Endothelial cell of umbilical vein (primary cell): ENCODE measurements at regions not wholly inside any gene's neighbourhood (a gene's known extent, or its start where the extent isn't known, plus 50 kb on each side); places are given as distances from the start of the nearest gene placed in this dataset.

Experiments used
- BruUV-seq: library from RNA; stranded (reverse); fragments of 400-500 nt; replicated peaks from 2 replicates; lab custom pipeline; 2021; lab: Mats Ljungman, UMichigan
- CTCF ChIA-PET: fragments of 300-600, 350-600 bp; sonication (Branson Sonifier 250); formaldehyde crosslinking; loops from one replicate; lab custom pipeline; 2021; ENCODE audit warnings: antibody characterized with exemption, inconsistent platforms; lab: Charles Lee
- POLR2A ChIA-PET: fragments of 300-600, 350-600 bp; sonication (Branson Sonifier 250); formaldehyde crosslinking; loops from one replicate; lab custom pipeline; 2021; ENCODE audit warnings: antibody characterized with exemption, inconsistent platforms; lab: Charles Lee
- DNase-seq: peaks from one replicate; pipeline ENCODE4 v3.0.0-alpha.2; 2011; ENCODE audit warnings: low read depth, low spot score
- FAIRE-seq: peaks from 2 replicates; lab custom pipeline; 2011; peaks lifted over from hg19 to GRCh38; lab: Jason Lieb, UNC
- H2AFZ ChIP-seq: 2 replicates; pipeline ENCODE4 v1.6.0; 2012; ENCODE audit warnings: low read depth, low read length, control low read depth, inconsistent platforms
- H3K27ac ChIP-seq: 2 replicates; pipeline ENCODE4 v1.5.1; 2011; ENCODE audit warnings: low read depth, mild to moderate bottlenecking, control low read depth, low read length, moderate library complexity; ENCODE audit not compliant: insufficient read depth
- H3K27me3 ChIP-seq, 2 experiments: 2 replicates each; pipeline versions ENCODE4 v1.6.0 to v1.6.1; 2011; ENCODE audit warnings: low read length in 2 of 2, mixed read lengths in 1 of 2; ENCODE audit not compliant: control insufficient read depth in 2 of 2, insufficient read depth in 2 of 2
- H3K36me3 ChIP-seq, 2 experiments: 2 replicates in 1 of 2; 3 replicates in 1 of 2; pipeline ENCODE4 v1.5.1; 2011; ENCODE audit warnings: low read length in 2 of 2, mild to moderate bottlenecking in 1 of 2, moderate library complexity in 1 of 2; ENCODE audit not compliant: control insufficient read depth in 2 of 2, insufficient read depth in 2 of 2; ENCODE audit errors: extremely low read depth in 1 of 2
- H3K4me1 ChIP-seq: 3 replicates; pipeline ENCODE4 v1.5.1; 2011; ENCODE audit warnings: mild to moderate bottlenecking, low read length; ENCODE audit not compliant: control insufficient read depth, insufficient read depth; ENCODE audit errors: extremely low read depth
- H3K4me2 ChIP-seq: 2 replicates; pipeline ENCODE4 v1.6.1; 2011; ENCODE audit warnings: low read length, control low read depth, mixed read lengths; ENCODE audit not compliant: insufficient read depth
- H3K4me3 ChIP-seq, 3 experiments: fragments of 200-600 bp in 1 of 3; sonication (generic), shearing (Covaris generic) in 1 of 3; replicated peaks in 1 of 3; 2 replicates each; pipeline ENCODE4 v1.5.1; 2011 to 2016; ENCODE audit warnings: control low read depth in 3 of 3, low read length in 3 of 3, mild to moderate bottlenecking in 2 of 3, inconsistent platforms in 1 of 3, low read depth in 1 of 3, moderate library complexity in 1 of 3; ENCODE audit not compliant: insufficient read depth in 1 of 3
- H3K79me2 ChIP-seq: 2 replicates; pipeline ENCODE4 v1.6.0; 2012; ENCODE audit warnings: low read length, inconsistent platforms; ENCODE audit not compliant: control insufficient read depth, insufficient read depth
- H3K9ac ChIP-seq: replicated peaks from 2 replicates; pipeline ENCODE3; 2011; ENCODE audit warnings: low read length, control low read depth; ENCODE audit not compliant: insufficient read depth; ENCODE audit errors: extremely low read depth
- H3K9me1 ChIP-seq: replicated peaks from 3 replicates; pipeline ENCODE4 v1.6.0; 2011; ENCODE audit warnings: mild to moderate bottlenecking, low read length; ENCODE audit not compliant: control insufficient read depth, insufficient read depth; ENCODE audit errors: extremely low read depth
- H3K9me3 ChIP-seq: replicated peaks from 2 replicates; pipeline ENCODE4 v1.5.1; 2012; ENCODE audit warnings: low read length, inconsistent platforms; ENCODE audit not compliant: control insufficient read depth, insufficient read depth
- H4K20me1 ChIP-seq: replicated peaks from 2 replicates; pipeline ENCODE3; 2011; ENCODE audit warnings: mild to moderate bottlenecking, low read length; ENCODE audit not compliant: control insufficient read depth, insufficient read depth; ENCODE audit errors: extremely low read depth
- EZH2 ChIP-seq: IDR thresholded peaks from 2 replicates; pipeline ENCODE4 v1.6.1; 2012; ENCODE audit warnings: borderline replicate concordance, low read depth, mild to moderate bottlenecking, moderate library complexity, low read length, inconsistent platforms; ENCODE audit not compliant: severe bottlenecking
- FOS ChIP-seq: IDR thresholded peaks from 2 replicates; pipeline ENCODE4 v1.6.1; 2011; ENCODE audit warnings: mild to moderate bottlenecking, low read length, moderate library complexity, borderline replicate concordance; ENCODE audit not compliant: insufficient read depth
- GATA2 ChIP-seq: IDR thresholded peaks from 2 replicates; pipeline ENCODE4 v1.7.0; 2011; ENCODE audit warnings: low read depth, mild to moderate bottlenecking, moderate library complexity, mixed read lengths, low read length; ENCODE audit not compliant: insufficient read length, insufficient read depth
- JUN ChIP-seq: IDR thresholded peaks from 2 replicates; pipeline ENCODE4 v1.6.1; 2011; ENCODE audit warnings: borderline replicate concordance, low read depth; ENCODE audit not compliant: insufficient read length, insufficient read depth
- MYC ChIP-seq: IDR thresholded peaks from one replicate; pipeline ENCODE4 v1.6.1; 2011; ENCODE audit warnings: mild to moderate bottlenecking, low read depth, low read length
- POLR2A ChIP-seq: IDR thresholded peaks from 2 replicates; pipeline ENCODE4 v1.6.1; 2012; ENCODE audit warnings: low read depth, mild to moderate bottlenecking, control low read depth, low read length
- POLR2AphosphoS5 ChIP-seq: IDR thresholded peaks from 2 replicates; pipeline ENCODE4 v1.6.1; 2012; ENCODE audit warnings: low read depth, mild to moderate bottlenecking, control low read depth, low read length, moderate library complexity; ENCODE audit not compliant: insufficient read depth
- dilution Hi-C: fragments of 300-500 bp; cut with MboI; formaldehyde crosslinking; loops from one replicate; pipeline ENCODE4 v1.15.0; 2019; ENCODE audit warnings: low sequenced_read_pairs; ENCODE audit not compliant: extremely low pct_ligation_motif_present
- intact Hi-C: fragments of 100-400 bp; cut with micrococcal nuclease; formaldehyde crosslinking; loops from one replicate; pipeline ENCODE4 v1.10.0; 2022
- TF ChIP-seq, protein P1 (sequence below): IDR thresholded peaks from 2 replicates; pipeline ENCODE4 v1.6.1; 2011; ENCODE audit not compliant: insufficient read depth, insufficient read length
- TF ChIP-seq, protein P2 (sequence below), 2 donors: IDR thresholded peaks; 1 replicate in 1 of 2; 2 replicates in 1 of 2; pipeline ENCODE4 v1.5.1; 2011; ENCODE audit warnings: low read length in 2 of 2, mild to moderate bottlenecking in 2 of 2, moderate library complexity in 2 of 2, control low read depth in 1 of 2, inconsistent platforms in 1 of 2, low read depth in 1 of 2; ENCODE audit not compliant: insufficient read depth in 1 of 2; ENCODE audit errors: extremely low read depth in 1 of 2

DNA sequence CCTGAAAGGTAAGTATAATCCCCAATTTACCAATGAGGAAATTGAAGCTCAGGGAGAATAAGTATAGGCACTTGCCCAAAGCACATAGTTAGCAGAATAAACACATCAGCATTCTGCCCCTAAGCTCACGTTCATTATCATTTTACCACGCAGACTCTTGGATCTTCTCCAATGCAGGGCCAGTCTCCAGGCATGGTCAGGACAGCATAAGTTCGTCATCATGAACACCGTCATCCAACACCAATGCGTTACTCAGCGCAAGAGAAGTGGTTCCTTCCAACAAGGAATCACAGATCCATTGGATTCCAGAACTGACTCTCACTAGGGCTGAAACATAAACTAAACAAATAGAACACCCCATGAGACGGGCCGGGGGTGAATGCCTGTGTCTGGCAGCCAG is 86.5 kb upstream of the GPM6B start:
- POLR2A ChIA-PET: no interaction called here
- Histone ChIP-seq H3K79me2 (no peaks in the 10 kb centered on the region), H3K9ac (no peak overlapping the region), H3K27ac (no peak overlapping the region), H3K9me3 (no peaks in the 10 kb centered on the region), H3K9me1 (no peaks in the 10 kb centered on the region), H3K27me3 (no peaks in the 10 kb centered on the region), H2AFZ (no peak overlapping the region), H3K4me3 (no peak overlapping the region), H3K36me3 (no peaks in the 10 kb centered on the region), H4K20me1 (no peaks in the 10 kb centered on the region), H3K4me1 (no peaks in the 10 kb centered on the region), H3K4me2 (no peak overlapping the region)
- intact Hi-C loops: no loop called here
- BruUV-seq: no TSS peak
- DNase-seq (no peak), FAIRE-seq (no peak)
- dilution Hi-C loops: no loop called here
- TF ChIP-seq FOS: no peak
- no peak for TF ChIP-seq JUN
- TF ChIP-seq, protein P1, sequence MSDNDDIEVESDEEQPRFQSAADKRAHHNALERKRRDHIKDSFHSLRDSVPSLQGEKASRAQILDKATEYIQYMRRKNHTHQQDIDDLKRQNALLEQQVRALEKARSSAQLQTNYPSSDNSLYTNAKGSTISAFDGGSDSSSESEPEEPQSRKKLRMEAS: no peak
- no peak for TF ChIP-seq MYC
- TF ChIP-seq, protein P2, sequence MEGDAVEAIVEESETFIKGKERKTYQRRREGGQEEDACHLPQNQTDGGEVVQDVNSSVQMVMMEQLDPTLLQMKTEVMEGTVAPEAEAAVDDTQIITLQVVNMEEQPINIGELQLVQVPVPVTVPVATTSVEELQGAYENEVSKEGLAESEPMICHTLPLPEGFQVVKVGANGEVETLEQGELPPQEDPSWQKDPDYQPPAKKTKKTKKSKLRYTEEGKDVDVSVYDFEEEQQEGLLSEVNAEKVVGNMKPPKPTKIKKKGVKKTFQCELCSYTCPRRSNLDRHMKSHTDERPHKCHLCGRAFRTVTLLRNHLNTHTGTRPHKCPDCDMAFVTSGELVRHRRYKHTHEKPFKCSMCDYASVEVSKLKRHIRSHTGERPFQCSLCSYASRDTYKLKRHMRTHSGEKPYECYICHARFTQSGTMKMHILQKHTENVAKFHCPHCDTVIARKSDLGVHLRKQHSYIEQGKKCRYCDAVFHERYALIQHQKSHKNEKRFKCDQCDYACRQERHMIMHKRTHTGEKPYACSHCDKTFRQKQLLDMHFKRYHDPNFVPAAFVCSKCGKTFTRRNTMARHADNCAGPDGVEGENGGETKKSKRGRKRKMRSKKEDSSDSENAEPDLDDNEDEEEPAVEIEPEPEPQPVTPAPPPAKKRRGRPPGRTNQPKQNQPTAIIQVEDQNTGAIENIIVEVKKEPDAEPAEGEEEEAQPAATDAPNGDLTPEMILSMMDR (IDR thresholded peaks at IDR 0.05; ENCODE audit: extremely low read depth in 1 of 2, insufficient read depth in 1 of 2, low read depth in 1 of 2, low read length in 2 of 2): no peak
- TF ChIP-seq GATA2: no peak
- no peak for TF ChIP-seq EZH2
- TF ChIP-seq POLR2A: no peak
- TF ChIP-seq POLR2AphosphoS5: no peak
- CTCF ChIA-PET: no interaction called here
